ENCODE measurements at regions not wholly inside any gene's neighbourhood (a gene's known extent, or its start where the extent isn't known, plus 50 kb on each side); places are given as distances from the start of the nearest gene placed in this dataset.
A peak's percentile ranks its signal among the peaks of the same experiment; 100 is the strongest.

DNA sequence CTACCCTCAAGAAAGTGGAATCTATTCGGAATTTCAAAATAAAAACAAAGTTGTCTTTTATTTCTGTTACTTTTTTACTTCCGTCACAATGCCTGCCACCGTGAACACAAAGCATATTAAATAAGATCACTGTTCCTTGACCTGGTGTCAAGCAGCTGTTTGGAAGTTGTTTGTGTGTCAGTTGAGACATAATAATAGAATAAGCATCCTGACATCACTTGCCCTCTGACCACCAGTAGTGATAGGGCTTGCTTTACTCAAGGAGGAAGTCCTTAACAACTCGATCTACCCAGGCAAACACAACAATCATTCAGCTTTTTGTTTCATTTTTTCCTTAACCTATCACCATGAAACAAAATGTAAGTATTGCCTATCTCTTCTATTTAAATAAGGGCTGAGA, 454.4 kb upstream of the RASGRP1 start:
- ATAC-seq (ENCODE audit: low FRiP score in 2 of 2) (no peak), DNase-seq (no peak)
- no peak overlapping the region for H3K4me3 ChIP-seq
- WGBS, 2 donors: 36 to 42% methylated on average over 4 of the region's 4 CpGs
- no peaks in the 10 kb centered on the region for H3K36me3 ChIP-seq
- no peaks in the 10 kb centered on the region for H3K4me1 ChIP-seq
- H3K27me3 ChIP-seq: no peaks in the 10 kb centered on the region
- no peak for TF ChIP-seq EP300 (IDR thresholded peaks at IDR 0.05)
- no peak for TF ChIP-seq CTCF (IDR thresholded peaks at IDR 0.05)
- no peak for TF ChIP-seq POLR2AphosphoS5 (IDR thresholded peaks at IDR 0.05)
- no peak overlapping the region for H3K27ac ChIP-seq
- H3K9me3 ChIP-seq: peaks cover 0 to 4% (median 0%) of the 10 kb centered on the region in 4 donors

GRCh38 chr15:39021341-39021740, 456.7 kb upstream of the RASGRP1 start:
- H3K27me3 ChIP-seq: no peaks in the 10 kb centered on the region
- DNase-seq: no peak
- no peak for ATAC-seq (ENCODE audit: low FRiP score in 2 of 2)
- no peak overlapping the region for H3K27ac ChIP-seq
- no peak overlapping the region for H3K4me3 ChIP-seq
- 71 to 75% methylated on average over 2 of the region's 2 CpGs for WGBS, 2 donors
- no peaks in the 10 kb centered on the region for H3K36me3 ChIP-seq
- no peak for TF ChIP-seq EP300 (IDR thresholded peaks at IDR 0.05)
- no peaks in the 10 kb centered on the region for H3K9me3 ChIP-seq
- H3K4me1 ChIP-seq: no peaks in the 10 kb centered on the region

DNA sequence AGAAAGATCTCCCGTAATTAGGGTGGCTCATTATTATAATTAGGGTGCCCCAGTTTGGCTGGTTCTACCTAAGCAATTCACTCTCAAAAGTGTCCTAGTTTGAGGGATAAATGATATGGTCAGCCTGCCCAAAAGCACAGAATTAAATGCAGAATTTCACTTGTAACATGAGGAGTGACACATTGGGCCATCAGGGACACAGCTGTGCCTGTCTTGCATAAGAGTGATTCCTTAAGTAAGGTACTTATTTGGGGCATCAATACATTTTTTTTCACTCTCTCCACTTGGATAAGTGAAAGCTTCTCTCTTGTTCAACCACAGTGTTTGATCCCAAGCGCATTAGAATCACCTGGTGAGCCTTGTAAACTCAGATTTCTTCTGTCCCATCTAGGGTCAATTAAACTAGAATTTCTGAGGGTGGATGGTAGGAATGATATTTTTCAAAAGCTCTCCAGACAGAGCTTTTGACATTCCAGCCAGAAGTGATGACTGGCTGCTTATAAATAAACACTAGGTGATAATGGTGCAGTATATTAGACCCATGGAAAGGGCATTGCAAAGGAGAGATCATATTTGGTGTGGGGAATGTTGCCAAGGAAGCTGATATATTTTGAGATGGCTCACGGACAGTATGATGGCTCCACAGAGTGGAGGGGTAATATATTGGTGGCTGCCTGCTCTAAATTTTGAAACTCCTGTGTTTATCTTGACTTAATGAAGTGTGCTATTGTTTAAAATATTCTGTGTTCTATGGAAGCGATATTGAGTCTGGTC, 458.1 kb upstream of the RASGRP1 start:
- no peak for TF ChIP-seq POLR2AphosphoS5 (IDR thresholded peaks at IDR 0.05)
- TF ChIP-seq CTCF (IDR thresholded peaks at IDR 0.05): no peak
- no peak for TF ChIP-seq POLR2A (IDR thresholded peaks at IDR 0.05)
- TF ChIP-seq EP300 (IDR thresholded peaks at IDR 0.05): no peak
- Histone ChIP-seq H3K36me3 (no peaks in the 10 kb centered on the region), H3K27ac (no peak overlapping the region), H3K4me1 (no peaks in the 10 kb centered on the region), H3K27me3 (no peaks in the 10 kb centered on the region), H3K9me3 (no peaks in the 10 kb centered on the region), H3K4me3 (no peak overlapping the region)
- ATAC-seq (ENCODE audit: low FRiP score in 2 of 2): no peak
- WGBS, 2 donors: 77 to 83% methylated on average over 4 of the region's 4 CpGs
- no peak for DNase-seq

- Histone ChIP-seq H3K36me3 (no peaks in the 10 kb centered on the region), H3K27ac (no peak overlapping the region), H3K9me3 (no peaks in the 10 kb centered on the region), H3K27me3 (no peaks in the 10 kb centered on the region), H3K4me3 (no peak overlapping the region), H3K4me1 (no peaks in the 10 kb centered on the region)
- DNase-seq (no peak), ATAC-seq (ENCODE audit: low FRiP score in 2 of 2) (peak in 1 of 2 donors; percentile 46)
- 92% methylated on average over 4 of the region's 4 CpGs for WGBS, 2 donors
- TF ChIP-seq CTCF (IDR thresholded peaks at IDR 0.05): no peak
- TF ChIP-seq EP300 (IDR thresholded peaks at IDR 0.05): no peak
- TF ChIP-seq POLR2AphosphoS5 (IDR thresholded peaks at IDR 0.05): no peak
- no peak for TF ChIP-seq POLR2A (IDR thresholded peaks at IDR 0.05)
These were observed 460.7 kb upstream of the RASGRP1 start for GRCh38 chr15:39025321-39025720.

DNA sequence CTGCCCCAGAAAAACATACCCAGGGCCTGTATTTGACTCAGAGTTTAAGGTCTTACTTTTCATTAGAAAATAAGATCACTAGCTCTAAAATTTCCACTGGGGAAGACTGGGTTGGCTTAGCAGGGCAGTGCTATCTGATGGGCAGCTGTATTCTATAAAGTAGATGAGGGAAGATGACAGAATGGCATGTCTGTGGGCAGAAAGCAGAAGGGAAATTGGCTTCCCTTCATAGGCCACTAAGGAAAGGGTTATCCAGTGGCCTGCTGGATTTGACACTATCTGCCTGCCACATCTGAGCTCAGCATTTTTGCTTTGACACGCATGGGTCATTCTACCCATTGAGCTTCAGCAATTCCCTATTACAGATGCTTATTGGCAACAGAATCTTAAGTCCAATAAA, 461.3 kb upstream of the RASGRP1 start:
- no peak for TF ChIP-seq EP300 (IDR thresholded peaks at IDR 0.05)
- no peak for TF ChIP-seq CTCF (IDR thresholded peaks at IDR 0.05)
- DNase-seq: no peak
- no peak overlapping the region for H3K27ac ChIP-seq
- no peaks in the 10 kb centered on the region for H3K4me1 ChIP-seq
- no peaks in the 10 kb centered on the region for H3K27me3 ChIP-seq
- H3K4me3 ChIP-seq: no peak overlapping the region
- H3K36me3 ChIP-seq: no peaks in the 10 kb centered on the region
- 81 to 100% methylated on average over 1 of the region's 1 CpG for WGBS, 2 donors
- no peak for ATAC-seq (ENCODE audit: low FRiP score in 2 of 2)
- no peaks in the 10 kb centered on the region for H3K9me3 ChIP-seq
